Tibial artery (tissue), 4 donors: ENCODE measurements at regions not wholly inside any gene's neighbourhood (a gene's known extent, or its start where the extent isn't known, plus 50 kb on each side); places are given as distances from the start of the nearest gene placed in this dataset.

Source experiments
- DNase-seq, 2 donors: peaks; one replicate each; pipeline ENCODE4 v3.0.0-alpha.2; 2019
- H3K27ac ChIP-seq, 2 donors: fragments of 200-600 bp; sonication (generic) in 1 of 2; 1 replicate in 1 of 2; 2 replicates in 1 of 2; pipeline ENCODE4 v1.5.1; 2018 to 2019; ENCODE audit warnings: mild to moderate bottlenecking in 1 of 2
- H3K27me3 ChIP-seq, 2 donors: fragments of 200-600 bp; sonication (generic) in 1 of 2; one replicate each; pipeline versions ENCODE4 v1.5.1 to v1.6.0; 2016 to 2019
- H3K36me3 ChIP-seq, 3 donors: fragments of 200-600 bp; sonication (generic) in 2 of 3; one replicate each; pipeline ENCODE4 v1.5.1; 2016 to 2019; ENCODE audit warnings: mild to moderate bottlenecking in 2 of 3
- H3K4me1 ChIP-seq, 4 donors: fragments of 200-600 bp; sonication (generic) in 2 of 4; 1 replicate in 3 of 4; 2 replicates in 1 of 4; pipeline ENCODE4 v1.5.1; 2016 to 2019
- H3K4me3 ChIP-seq, 2 donors: fragments of 200-600 bp; sonication (generic) in 1 of 2; 1 replicate in 1 of 2; 2 replicates in 1 of 2; pipeline ENCODE4 v1.5.1; 2018 to 2019; ENCODE audit warnings: mild to moderate bottlenecking in 2 of 2
- H3K9me3 ChIP-seq, 3 donors: fragments of 200-600 bp; sonication (generic) in 1 of 3; one replicate each; pipeline ENCODE4 v1.5.1; 2016 to 2019
- CTCF ChIP-seq, 2 experiments: fragments of 200-600 bp in 1 of 2; fragments of 450-650 bp in 1 of 2; IDR thresholded peaks; one replicate each; pipeline ENCODE4 v1.5.1; 2017 to 2019; ENCODE audit warnings: antibody characterized with exemption in 2 of 2, mild to moderate bottlenecking in 1 of 2, moderate library complexity in 1 of 2
- intact Hi-C: fragments of 100-400 bp; cut with DNase I; formaldehyde crosslinking; loops from one replicate; pipeline ENCODE4 v1.15.0; 2023; ENCODE audit warnings: low total_unique reads

DNA sequence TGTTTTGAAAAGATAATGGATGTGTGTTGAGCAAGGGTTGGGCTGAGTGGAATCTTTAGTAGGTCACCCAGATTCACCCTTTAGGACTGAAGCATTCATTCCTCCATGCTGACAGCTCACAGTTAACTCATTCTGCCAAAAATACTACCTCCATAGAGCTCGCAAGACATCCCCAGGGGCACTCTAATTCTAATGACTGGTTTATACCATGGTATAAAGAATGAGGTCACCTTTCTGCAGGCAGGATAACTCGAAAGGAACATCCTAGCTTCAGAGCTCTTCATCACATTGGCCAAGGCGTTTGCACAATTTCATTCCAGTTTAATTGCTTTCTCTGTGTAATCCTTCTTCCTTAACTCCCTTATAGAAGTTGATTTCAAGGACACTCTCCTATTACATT is 1257.2 kb upstream of the EYS start:
- Histone ChIP-seq H3K9me3 (no peaks in the 10 kb centered on the region), H3K36me3 (no peaks in the 10 kb centered on the region), H3K27ac (no peak overlapping the region), H3K27me3 (no peaks in the 10 kb centered on the region), H3K4me1 (no peaks in the 10 kb centered on the region), H3K4me3 (no peak overlapping the region)
- TF ChIP-seq CTCF (IDR thresholded peaks at IDR 0.05) = no peak
- intact Hi-C loops = no loop called here
- no peak for DNase-seq

DNA sequence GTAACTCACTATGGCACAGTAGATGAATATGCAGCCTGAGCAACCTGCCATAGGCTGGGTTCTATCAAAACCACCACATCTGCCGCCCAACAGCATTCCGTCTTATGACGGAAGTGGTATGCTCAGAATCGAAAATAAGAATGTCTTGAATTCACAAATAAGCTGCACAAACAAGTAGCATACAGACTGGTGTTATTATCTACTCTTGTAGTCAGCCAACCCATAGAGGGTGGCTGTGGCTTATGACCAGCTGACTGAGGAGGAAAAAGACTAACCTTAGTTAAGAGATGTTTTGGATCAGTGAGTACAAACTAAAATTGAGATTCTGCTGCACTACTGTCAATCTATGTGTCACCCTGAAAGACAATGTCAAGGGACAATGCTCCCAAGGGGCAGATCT is 1255.1 kb upstream of the EYS start:
- intact Hi-C loops = no loop called here
- no peak for TF ChIP-seq CTCF (IDR thresholded peaks at IDR 0.05)
- H3K27ac ChIP-seq = no peak overlapping the region
- no peaks in the 10 kb centered on the region for H3K36me3 ChIP-seq
- no peaks in the 10 kb centered on the region for H3K4me1 ChIP-seq
- no peaks in the 10 kb centered on the region for H3K9me3 ChIP-seq
- no peak for DNase-seq
- no peaks in the 10 kb centered on the region for H3K27me3 ChIP-seq
- H3K4me3 ChIP-seq = no peak overlapping the region

DNA sequence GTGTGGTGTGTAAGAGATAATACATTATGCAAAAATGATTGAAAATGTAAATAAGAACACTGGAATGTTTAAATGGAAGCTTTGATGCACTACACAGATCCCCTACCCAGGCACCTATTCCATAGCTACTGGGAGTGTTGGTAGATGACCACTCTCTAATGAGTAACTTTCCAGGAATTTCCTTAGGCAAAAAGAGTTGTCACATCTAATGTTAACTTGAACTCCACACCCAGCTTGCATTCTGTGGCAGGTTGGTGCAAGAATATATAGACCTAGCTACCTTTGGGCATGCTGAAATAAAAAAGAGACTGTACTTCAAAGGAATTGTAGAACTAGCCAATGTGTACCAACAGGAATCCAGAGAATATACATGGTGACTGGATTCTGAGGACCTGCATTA is 1254.2 kb upstream of the EYS start:
- Histone ChIP-seq H3K4me3 (no peak overlapping the region), H3K9me3 (no peaks in the 10 kb centered on the region), H3K4me1 (no peaks in the 10 kb centered on the region), H3K36me3 (no peaks in the 10 kb centered on the region), H3K27ac (no peak overlapping the region), H3K27me3 (no peaks in the 10 kb centered on the region)
- no peak for DNase-seq
- intact Hi-C loops = no loop called here
- no peak for TF ChIP-seq CTCF (IDR thresholded peaks at IDR 0.05)

DNA sequence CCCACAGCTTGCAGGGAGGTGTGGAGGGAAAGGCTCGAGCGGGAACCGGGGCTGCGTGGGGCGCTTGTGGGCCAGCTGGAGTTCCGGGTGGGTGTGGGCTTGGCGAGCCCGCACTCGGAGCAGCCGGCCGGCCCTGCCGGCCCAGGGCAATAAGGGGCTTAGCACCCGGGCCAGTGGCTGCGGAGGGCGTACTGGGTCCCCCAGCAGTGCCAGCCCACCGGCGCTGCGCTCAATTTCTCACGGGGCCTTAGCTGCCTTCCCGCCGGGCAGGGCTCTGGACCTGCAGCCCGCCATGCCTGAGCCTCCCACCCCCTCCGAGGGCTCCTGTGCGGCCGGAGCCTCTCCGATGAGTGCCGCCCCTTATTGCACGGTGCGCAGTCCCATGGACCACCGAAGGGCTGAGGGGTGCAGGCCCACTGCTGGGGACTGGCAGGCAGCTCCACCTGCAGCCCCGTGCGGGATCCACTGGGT is 1242.2 kb upstream of the EYS start:
- TF ChIP-seq CTCF (IDR thresholded peaks at IDR 0.05) = no peak
- Histone ChIP-seq H3K4me1 (no peaks in the 10 kb centered on the region), H3K36me3 (no peaks in the 10 kb centered on the region), H3K27me3 (no peaks in the 10 kb centered on the region), H3K4me3 (no peak overlapping the region), H3K9me3 (no peaks in the 10 kb centered on the region), H3K27ac (no peak overlapping the region)
- DNase-seq = no peak
- intact Hi-C loops = no loop called here

GRCh38 chr6:66948106-66948505 is 1241.1 kb upstream of the EYS start:
- intact Hi-C loops = no loop called here
- Histone ChIP-seq H3K27me3 (no peaks in the 10 kb centered on the region), H3K4me1 (no peaks in the 10 kb centered on the region), H3K27ac (no peak overlapping the region), H3K4me3 (no peak overlapping the region), H3K9me3 (no peaks in the 10 kb centered on the region), H3K36me3 (no peaks in the 10 kb centered on the region)
- no peak for DNase-seq
- no peak for TF ChIP-seq CTCF (IDR thresholded peaks at IDR 0.05)

GRCh38 chr6:66940003-66940402 is 1233.0 kb upstream of the EYS start:
- no peak overlapping the region for H3K27ac ChIP-seq
- intact Hi-C loops = no loop called here
- no peaks in the 10 kb centered on the region for H3K9me3 ChIP-seq
- no peak for DNase-seq
- no peak for TF ChIP-seq CTCF (IDR thresholded peaks at IDR 0.05)
- no peaks in the 10 kb centered on the region for H3K27me3 ChIP-seq
- H3K36me3 ChIP-seq = no peaks in the 10 kb centered on the region
- H3K4me1 ChIP-seq = no peaks in the 10 kb centered on the region
- no peak overlapping the region for H3K4me3 ChIP-seq
